ENCODE measurements at regions not wholly inside any gene's neighbourhood (a gene's known extent, or its start where the extent isn't known, plus 50 kb on each side); places are given as distances from the start of the nearest gene placed in this dataset.

GRCh38 chr11:92501066-92501739 lies 276.6 kb downstream of the FAT3 start:
- Histone ChIP-seq H3K4me1 (ENCODE audit: control insufficient read depth, extremely low read depth, insufficient read depth, low read length) (no peaks in the 10 kb centered on the region), H2AFZ (ENCODE audit: control insufficient read depth, low read length) (no peak overlapping the region), H3K9ac (ENCODE audit: control insufficient read depth, extremely low read depth, insufficient read depth, low read length) (no peak overlapping the region), H3K27me3 (ENCODE audit: control insufficient read depth, extremely low read depth, insufficient read depth, low read length) (no peaks in the 10 kb centered on the region), H3K27ac (ENCODE audit: control insufficient read depth, insufficient read depth, low read length) (no peak overlapping the region), H3K4me2 (ENCODE audit: control insufficient read depth, extremely low read depth, insufficient read depth, low read depth, low read length) (no peak overlapping the region), H3K9me1 (ENCODE audit: control insufficient read depth, extremely low read depth, insufficient read depth, low read length) (no peaks in the 10 kb centered on the region), H4K20me1 (ENCODE audit: control insufficient read depth, extremely low read depth, insufficient read depth, low read length) (no peaks in the 10 kb centered on the region), H3K9me3 (ENCODE audit: control insufficient read depth, low read depth, low read length) (no peaks in the 10 kb centered on the region), H3K4me3 (ENCODE audit: control insufficient read depth in 2 of 3, extremely low read depth in 1 of 3, insufficient read depth in 2 of 3, low read depth in 1 of 3, low read length in 3 of 3) (no peak overlapping the region), H3K36me3 (ENCODE audit: control insufficient read depth in 2 of 2, extremely low read depth in 1 of 2, insufficient read depth in 2 of 2, low read length in 2 of 2) (no peaks in the 10 kb centered on the region), H3K79me2 (ENCODE audit: control insufficient read depth, insufficient read depth, low read length) (no peaks in the 10 kb centered on the region)
- TF ChIP-seq CTCF (optimal IDR thresholded peaks at IDR 0.05 in 1 of 3, IDR thresholded peaks at IDR 0.05 in 1 of 3, conservative IDR thresholded peaks at IDR 0.05 in 1 of 3; ENCODE audit: extremely low read depth in 1 of 3, insufficient read depth in 2 of 3, low read length in 3 of 3) (no peak), EZH2 (IDR thresholded peaks at IDR 0.05; ENCODE audit: low read length) (no peak)
- DNase-seq (ENCODE audit: low read depth, low spot score) = no peak
- dilution Hi-C loops (cut with MboI; ENCODE audit: extremely low pct_ligation_motif_present, low sequenced_read_pairs) = no loop called here
- no peak for FAIRE-seq

- no peak overlapping the region for H3K9ac ChIP-seq (ENCODE audit: control insufficient read depth, extremely low read depth, insufficient read depth, low read length)
- H3K27ac ChIP-seq (ENCODE audit: control insufficient read depth, insufficient read depth, low read length) = no peak overlapping the region
- H3K4me3 ChIP-seq (ENCODE audit: control insufficient read depth in 2 of 3, extremely low read depth in 1 of 3, insufficient read depth in 2 of 3, low read depth in 1 of 3, low read length in 3 of 3) = no peak overlapping the region
- no peaks in the 10 kb centered on the region for H3K9me1 ChIP-seq (ENCODE audit: control insufficient read depth, extremely low read depth, insufficient read depth, low read length)
- TF ChIP-seq CTCF (optimal IDR thresholded peaks at IDR 0.05 in 1 of 3, IDR thresholded peaks at IDR 0.05 in 1 of 3, conservative IDR thresholded peaks at IDR 0.05 in 1 of 3; ENCODE audit: extremely low read depth in 1 of 3, insufficient read depth in 2 of 3, low read length in 3 of 3) (no peak), EZH2 (IDR thresholded peaks at IDR 0.05; ENCODE audit: low read length) (no peak)
- H2AFZ ChIP-seq (ENCODE audit: control insufficient read depth, low read length) = no peak overlapping the region
- dilution Hi-C loops (cut with MboI; ENCODE audit: extremely low pct_ligation_motif_present, low sequenced_read_pairs) = no loop called here
- H3K9me3 ChIP-seq (ENCODE audit: control insufficient read depth, low read depth, low read length) = no peaks in the 10 kb centered on the region
- no peaks in the 10 kb centered on the region for H3K27me3 ChIP-seq (ENCODE audit: control insufficient read depth, extremely low read depth, insufficient read depth, low read length)
- DNase-seq (ENCODE audit: low read depth, low spot score) (no peak), FAIRE-seq (no peak)
- H3K4me2 ChIP-seq (ENCODE audit: control insufficient read depth, extremely low read depth, insufficient read depth, low read depth, low read length) = no peak overlapping the region
- no peaks in the 10 kb centered on the region for H3K4me1 ChIP-seq (ENCODE audit: control insufficient read depth, extremely low read depth, insufficient read depth, low read length)
- H4K20me1 ChIP-seq (ENCODE audit: control insufficient read depth, extremely low read depth, insufficient read depth, low read length) = no peaks in the 10 kb centered on the region
- no peaks in the 10 kb centered on the region for H3K36me3 ChIP-seq (ENCODE audit: control insufficient read depth in 2 of 2, extremely low read depth in 1 of 2, insufficient read depth in 2 of 2, low read length in 2 of 2)
- no peaks in the 10 kb centered on the region for H3K79me2 ChIP-seq (ENCODE audit: control insufficient read depth, insufficient read depth, low read length)
These were observed 279.4 kb downstream of the FAT3 start for GRCh38 chr11:92504004-92504403.

Data from keratinocyte (primary cell).